ENCODE measurements at regions not wholly inside any gene's neighbourhood (a gene's known extent, or its start where the extent isn't known, plus 50 kb on each side); places are given as distances from the start of the nearest gene placed in this dataset.

GRCh38 chr3:160069986-160070385, 81.4 kb downstream of the IL12A start:
- no peaks in the 10 kb centered on the region for H3K79me2 ChIP-seq (ENCODE audit: low read length)
- POLR2A ChIA-PET (ENCODE audit: unreplicated experiment), result no interaction called here
- CTCF ChIA-PET, result no interaction called here
- no peaks in the 10 kb centered on the region for H3K4me1 ChIP-seq (ENCODE audit: insufficient read depth, low read length)
- no peak overlapping the region for H3K27ac ChIP-seq (ENCODE audit: low read length)
- peaks cover 7% of the 10 kb centered on the region; the same call in 1 of the 2 replicates for H3K27me3 ChIP-seq (ENCODE audit: low read length)
- H3K4me3 ChIP-seq (ENCODE audit: low read length), result no peak overlapping the region
- no peaks in the 10 kb centered on the region for H3K9me2 ChIP-seq (replicated peaks; ENCODE audit: low read length)
- H3K9ac ChIP-seq (ENCODE audit: low read length), result no peak overlapping the region
- ATAC-seq, result no peak
- no peaks in the 10 kb centered on the region for H3K9me3 ChIP-seq (ENCODE audit: low read length)
- no peaks in the 10 kb centered on the region for H4K20me1 ChIP-seq (ENCODE audit: low read length)
- no TSS peak for BruUV-seq (replicated peaks)
- intact Hi-C loops (cut with micrococcal nuclease), result no loop called here
- H3K4me2 ChIP-seq (ENCODE audit: low read length), result no peak overlapping the region
- no peak for DNase-seq
- H2AFZ ChIP-seq (ENCODE audit: low read length), result no peak overlapping the region
- no peak for TF ChIP-seq EZH2phosphoT487 (IDR thresholded peaks at IDR 0.05; ENCODE audit: borderline replicate concordance, low read length)
- no peak for TF ChIP-seq EZH2 (IDR thresholded peaks at IDR 0.05; ENCODE audit: low read length, unreplicated experiment)
- no peak for TF ChIP-seq CTCF (conservative IDR thresholded peaks at IDR 0.05; ENCODE audit: low read depth, low read length)
- no peaks in the 10 kb centered on the region for H3F3A ChIP-seq (ENCODE audit: low read length, unreplicated experiment)
- H3K36me3 ChIP-seq (ENCODE audit: low read depth, low read length), result no peaks in the 10 kb centered on the region

- H3K9me2 ChIP-seq (replicated peaks; ENCODE audit: low read length), result no peaks in the 10 kb centered on the region
- ATAC-seq (no peak), DNase-seq (no peak)
- no peaks in the 10 kb centered on the region for H3K79me2 ChIP-seq (ENCODE audit: low read length)
- BruUV-seq (replicated peaks), result no TSS peak
- no peaks in the 10 kb centered on the region for H4K20me1 ChIP-seq (ENCODE audit: low read length)
- H3K9ac ChIP-seq (ENCODE audit: low read length), result no peak overlapping the region
- ChIA-PET POLR2A (ENCODE audit: unreplicated experiment) (no interaction called here), CTCF (no interaction called here)
- intact Hi-C loops (cut with micrococcal nuclease), result no loop called here
- no peaks in the 10 kb centered on the region for H3K27me3 ChIP-seq (ENCODE audit: low read length)
- H2AFZ ChIP-seq (ENCODE audit: low read length), result no peak overlapping the region
- no peak for TF ChIP-seq CTCF (conservative IDR thresholded peaks at IDR 0.05; ENCODE audit: low read depth, low read length)
- no peak for TF ChIP-seq EZH2 (IDR thresholded peaks at IDR 0.05; ENCODE audit: low read length, unreplicated experiment)
- TF ChIP-seq EZH2phosphoT487 (IDR thresholded peaks at IDR 0.05; ENCODE audit: borderline replicate concordance, low read length), result no peak
- no peaks in the 10 kb centered on the region for H3F3A ChIP-seq (ENCODE audit: low read length, unreplicated experiment)
- H3K9me3 ChIP-seq (ENCODE audit: low read length), result no peaks in the 10 kb centered on the region
- H3K4me3 ChIP-seq (ENCODE audit: low read length), result no peak overlapping the region
- H3K27ac ChIP-seq (ENCODE audit: low read length), result no peak overlapping the region
- no peaks in the 10 kb centered on the region for H3K4me1 ChIP-seq (ENCODE audit: insufficient read depth, low read length)
- no peak overlapping the region for H3K4me2 ChIP-seq (ENCODE audit: low read length)
- no peaks in the 10 kb centered on the region for H3K36me3 ChIP-seq (ENCODE audit: low read depth, low read length)
These were observed 87.9 kb downstream of the IL12A start for GRCh38 chr3:160076519-160076918.

GRCh38 chr3:160078533-160078932, 89.9 kb downstream of the IL12A start:
- Histone ChIP-seq H3K4me3 (ENCODE audit: low read length) (no peak overlapping the region), H3F3A (ENCODE audit: low read length, unreplicated experiment) (no peaks in the 10 kb centered on the region), H3K9me3 (ENCODE audit: low read length) (no peaks in the 10 kb centered on the region), H4K20me1 (ENCODE audit: low read length) (no peaks in the 10 kb centered on the region), H3K4me2 (ENCODE audit: low read length) (no peak overlapping the region), H3K9ac (ENCODE audit: low read length) (no peak overlapping the region), H2AFZ (ENCODE audit: low read length) (no peak overlapping the region), H3K27ac (ENCODE audit: low read length) (no peak overlapping the region), H3K79me2 (ENCODE audit: low read length) (no peaks in the 10 kb centered on the region), H3K36me3 (ENCODE audit: low read depth, low read length) (no peaks in the 10 kb centered on the region), H3K27me3 (ENCODE audit: low read length) (no peaks in the 10 kb centered on the region), H3K9me2 (replicated peaks; ENCODE audit: low read length) (no peaks in the 10 kb centered on the region), H3K4me1 (ENCODE audit: insufficient read depth, low read length) (no peaks in the 10 kb centered on the region)
- intact Hi-C loops (cut with micrococcal nuclease), result no loop called here
- TF ChIP-seq EZH2phosphoT487 (IDR thresholded peaks at IDR 0.05; ENCODE audit: borderline replicate concordance, low read length) (no peak), CTCF (conservative IDR thresholded peaks at IDR 0.05; ENCODE audit: low read depth, low read length) (no peak), EZH2 (IDR thresholded peaks at IDR 0.05; ENCODE audit: low read length, unreplicated experiment) (no peak)
- DNase-seq (no peak), ATAC-seq (no peak)
- CTCF ChIA-PET, result no interaction called here
- no TSS peak for BruUV-seq (replicated peaks)
- POLR2A ChIA-PET (ENCODE audit: unreplicated experiment), result no interaction called here
